SK-N-SH treated with all-trans-retinoic acid at 6 μM for 48 hours (cell line): ENCODE measurements at regions not wholly inside any gene's neighbourhood (a gene's known extent, or its start where the extent isn't known, plus 50 kb on each side); places are given as distances from the start of the nearest gene placed in this dataset.

Source experiments
- ATAC-seq: fragments of 200-7000 bp; cut with Tn5 transposase; 3 replicates; pipeline ENCODE4 v1.9.1; 2020; ENCODE audit warnings: mild to moderate bottlenecking, moderate library complexity
- ARNTL ChIP-seq: fragments of 450-650 bp; formaldehyde crosslinking; IDR thresholded peaks from 2 replicates; pipeline ENCODE4 v1.5.0; 2020; ENCODE audit warnings: low read depth, mild to moderate bottlenecking, moderate library complexity, borderline replicate concordance
- CSDC2 ChIP-seq: fragments of 250-450 bp; sonication (Bioruptor Pico); IDR thresholded peaks from 2 replicates; pipeline ENCODE4 v1.5.0; 2020; ENCODE audit warnings: mild to moderate bottlenecking, moderate library complexity
- ESRRG ChIP-seq: fragments of 250-450 bp; sonication (Bioruptor Pico); IDR thresholded peaks from 2 replicates; pipeline ENCODE4 v1.6.1; 2021; ENCODE audit warnings: mild to moderate bottlenecking
- GLIS3 ChIP-seq: fragments of 250-450 bp; sonication (Bioruptor Pico); IDR thresholded peaks from 2 replicates; pipeline ENCODE4 v1.5.0; 2020; ENCODE audit warnings: mild to moderate bottlenecking, moderate library complexity
- ISL1 ChIP-seq: fragments of 250-450 bp; sonication (Bioruptor Pico); IDR thresholded peaks from 2 replicates; pipeline ENCODE4 v2.1.2; 2022; ENCODE audit warnings: mild to moderate bottlenecking, moderate library complexity
- OSR1 ChIP-seq: fragments of 250-450 bp; sonication (Bioruptor Pico); IDR thresholded peaks from 2 replicates; pipeline ENCODE4 v1.8.0; 2022; ENCODE audit warnings: moderate library complexity, mild to moderate bottlenecking, inconsistent platforms
- PPARA ChIP-seq: fragments of 250-450 bp; sonication (Bioruptor Pico); IDR thresholded peaks from 2 replicates; pipeline ENCODE4 v1.5.0; 2020; ENCODE audit warnings: mild to moderate bottlenecking, borderline replicate concordance
- RARB ChIP-seq: fragments of 250-450 bp; sonication (Bioruptor Pico); IDR thresholded peaks from 2 replicates; pipeline ENCODE4 v1.8.0; 2021; ENCODE audit warnings: mild to moderate bottlenecking, moderate library complexity
- SNAI2 ChIP-seq: fragments of 250-450 bp; sonication (Bioruptor Pico); IDR thresholded peaks from 2 replicates; pipeline ENCODE4 v1.5.0; 2020; ENCODE audit warnings: mild to moderate bottlenecking, moderate library complexity
- TCF4 ChIP-seq: fragments of 250-450 bp; sonication (Bioruptor Pico); IDR thresholded peaks from 2 replicates; pipeline ENCODE4 v1.8.0; 2021; ENCODE audit warnings: mild to moderate bottlenecking, moderate library complexity, borderline replicate concordance
- TOX ChIP-seq: fragments of 250-450 bp; sonication (Bioruptor Pico); IDR thresholded peaks from 2 replicates; pipeline ENCODE4 v1.8.0; 2021; ENCODE audit warnings: mild to moderate bottlenecking, moderate library complexity, borderline replicate concordance
- ZC3H10 ChIP-seq: fragments of 250-450 bp; sonication (Bioruptor Pico); IDR thresholded peaks from 2 replicates; pipeline ENCODE4 v1.5.1; 2021; ENCODE audit warnings: mild to moderate bottlenecking, moderate library complexity
- ZFP3 ChIP-seq: fragments of 250-450 bp; sonication (Bioruptor Pico); IDR thresholded peaks from 2 replicates; pipeline ENCODE4 v1.5.0; 2020; ENCODE audit warnings: mild to moderate bottlenecking, moderate library complexity
- ZFP30 ChIP-seq: fragments of 450-650 bp; formaldehyde crosslinking; IDR thresholded peaks from 2 replicates; pipeline ENCODE4 v1.5.0; 2022; ENCODE audit warnings: mild to moderate bottlenecking, moderate library complexity
- ZNF565 ChIP-seq: fragments of 450-650 bp; formaldehyde crosslinking; conservative IDR thresholded peaks from 2 replicates; pipeline ENCODE4 v1.5.0; 2020; ENCODE audit warnings: low read depth, mild to moderate bottlenecking, moderate library complexity
- ZNF70 ChIP-seq: fragments of 450-650 bp; formaldehyde crosslinking; IDR thresholded peaks from 2 replicates; pipeline ENCODE4 v1.5.0; 2020; ENCODE audit warnings: mild to moderate bottlenecking, moderate library complexity
- ZNF8 ChIP-seq: fragments of 450-650 bp; formaldehyde crosslinking; IDR thresholded peaks from 2 replicates; pipeline ENCODE4 v1.5.0; 2020; ENCODE audit warnings: mild to moderate bottlenecking, moderate library complexity
- TF ChIP-seq, protein P1 (sequence below): fragments of 250-450 bp; sonication (Bioruptor Pico); IDR thresholded peaks from 2 replicates; pipeline ENCODE4 v1.5.1; 2020; ENCODE audit warnings: low read depth, mild to moderate bottlenecking, moderate library complexity
- TF ChIP-seq, protein P2 (sequence below): fragments of 250-450 bp; sonication (Bioruptor Pico); IDR thresholded peaks from 2 replicates; pipeline ENCODE4 v1.5.1; 2021; ENCODE audit warnings: mild to moderate bottlenecking, moderate library complexity
- TF ChIP-seq, protein P3 (sequence below): fragments of 250-450 bp; sonication (Bioruptor Pico); IDR thresholded peaks from 2 replicates; pipeline ENCODE4 v1.8.0; 2020; ENCODE audit warnings: mild to moderate bottlenecking, moderate library complexity, borderline replicate concordance
- TF ChIP-seq, protein P4 (sequence below): fragments of 250-450 bp; sonication (Bioruptor Pico); IDR thresholded peaks from 2 replicates; pipeline ENCODE4 v1.8.0; 2021; ENCODE audit warnings: low read depth, mild to moderate bottlenecking, moderate library complexity, borderline replicate concordance
- TF ChIP-seq, protein P5 (sequence below): fragments of 250-450 bp; sonication (Bioruptor Pico); IDR thresholded peaks from 2 replicates; pipeline ENCODE4 v1.5.0; 2020; ENCODE audit warnings: mild to moderate bottlenecking, moderate library complexity

DNA sequence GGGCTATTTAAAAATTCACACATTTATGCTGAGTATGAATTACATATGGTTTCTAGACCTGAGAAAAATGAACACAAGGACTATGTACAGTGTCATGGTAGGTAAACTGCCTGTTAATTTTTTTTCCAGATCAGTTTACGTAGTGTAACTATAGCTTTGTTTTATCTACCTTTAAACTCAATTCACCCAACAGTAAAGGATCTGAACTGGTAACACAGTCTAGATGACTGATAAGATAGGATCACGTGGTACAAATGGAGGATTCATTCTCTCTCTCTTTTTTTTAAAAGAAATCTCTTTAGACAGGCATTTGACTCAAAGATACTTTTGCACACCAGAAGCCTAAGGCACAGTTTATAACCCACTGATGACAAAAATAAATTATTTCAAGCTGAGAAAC is 130.8 kb upstream of the ATP2B1 start:
- no peak for ATAC-seq
- TF ChIP-seq ZFP3 (no peak), ZNF8 (CRISPR knock-in tag) (no peak), ARNTL (CRISPR knock-in tag) (no peak), GLIS3 (CRISPR knock-in tag) (no peak), ZFP30 (no peak), ZNF70 (no peak), PPARA (CRISPR knock-in tag) (no peak), ZC3H10 (CRISPR knock-in tag) (no peak), TOX (CRISPR knock-in tag) (no peak), ESRRG (CRISPR knock-in tag) (no peak), ISL1 (no peak), ZNF565 (CRISPR knock-in tag) (no peak)
- TF ChIP-seq, protein P1, sequence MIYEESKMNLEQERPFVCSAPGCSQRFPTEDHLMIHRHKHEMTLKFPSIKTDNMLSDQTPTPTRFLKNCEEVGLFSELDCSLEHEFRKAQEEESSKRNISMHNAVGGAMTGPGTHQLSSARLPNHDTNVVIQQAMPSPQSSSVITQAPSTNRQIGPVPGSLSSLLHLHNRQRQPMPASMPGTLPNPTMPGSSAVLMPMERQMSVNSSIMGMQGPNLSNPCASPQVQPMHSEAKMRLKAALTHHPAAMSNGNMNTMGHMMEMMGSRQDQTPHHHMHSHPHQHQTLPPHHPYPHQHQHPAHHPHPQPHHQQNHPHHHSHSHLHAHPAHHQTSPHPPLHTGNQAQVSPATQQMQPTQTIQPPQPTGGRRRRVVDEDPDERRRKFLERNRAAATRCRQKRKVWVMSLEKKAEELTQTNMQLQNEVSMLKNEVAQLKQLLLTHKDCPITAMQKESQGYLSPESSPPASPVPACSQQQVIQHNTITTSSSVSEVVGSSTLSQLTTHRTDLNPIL, result no peak
- TF ChIP-seq, protein P2, sequence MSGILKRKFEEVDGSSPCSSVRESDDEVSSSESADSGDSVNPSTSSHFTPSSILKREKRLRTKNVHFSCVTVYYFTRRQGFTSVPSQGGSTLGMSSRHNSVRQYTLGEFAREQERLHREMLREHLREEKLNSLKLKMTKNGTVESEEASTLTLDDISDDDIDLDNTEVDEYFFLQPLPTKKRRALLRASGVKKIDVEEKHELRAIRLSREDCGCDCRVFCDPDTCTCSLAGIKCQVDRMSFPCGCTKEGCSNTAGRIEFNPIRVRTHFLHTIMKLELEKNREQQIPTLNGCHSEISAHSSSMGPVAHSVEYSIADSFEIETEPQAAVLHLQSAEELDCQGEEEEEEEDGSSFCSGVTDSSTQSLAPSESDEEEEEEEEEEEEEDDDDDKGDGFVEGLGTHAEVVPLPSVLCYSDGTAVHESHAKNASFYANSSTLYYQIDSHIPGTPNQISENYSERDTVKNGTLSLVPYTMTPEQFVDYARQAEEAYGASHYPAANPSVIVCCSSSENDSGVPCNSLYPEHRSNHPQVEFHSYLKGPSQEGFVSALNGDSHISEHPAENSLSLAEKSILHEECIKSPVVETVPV (CRISPR knock-in tag), result no peak
- TF ChIP-seq, protein P3, sequence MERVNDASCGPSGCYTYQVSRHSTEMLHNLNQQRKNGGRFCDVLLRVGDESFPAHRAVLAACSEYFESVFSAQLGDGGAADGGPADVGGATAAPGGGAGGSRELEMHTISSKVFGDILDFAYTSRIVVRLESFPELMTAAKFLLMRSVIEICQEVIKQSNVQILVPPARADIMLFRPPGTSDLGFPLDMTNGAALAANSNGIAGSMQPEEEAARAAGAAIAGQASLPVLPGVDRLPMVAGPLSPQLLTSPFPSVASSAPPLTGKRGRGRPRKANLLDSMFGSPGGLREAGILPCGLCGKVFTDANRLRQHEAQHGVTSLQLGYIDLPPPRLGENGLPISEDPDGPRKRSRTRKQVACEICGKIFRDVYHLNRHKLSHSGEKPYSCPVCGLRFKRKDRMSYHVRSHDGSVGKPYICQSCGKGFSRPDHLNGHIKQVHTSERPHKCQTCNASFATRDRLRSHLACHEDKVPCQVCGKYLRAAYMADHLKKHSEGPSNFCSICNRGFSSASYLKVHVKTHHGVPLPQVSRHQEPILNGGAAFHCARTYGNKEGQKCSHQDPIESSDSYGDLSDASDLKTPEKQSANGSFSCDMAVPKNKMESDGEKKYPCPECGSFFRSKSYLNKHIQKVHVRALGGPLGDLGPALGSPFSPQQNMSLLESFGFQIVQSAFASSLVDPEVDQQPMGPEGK (CRISPR knock-in tag), result no peak
- TF ChIP-seq, all 23 proteins: peak for 0

DNA sequence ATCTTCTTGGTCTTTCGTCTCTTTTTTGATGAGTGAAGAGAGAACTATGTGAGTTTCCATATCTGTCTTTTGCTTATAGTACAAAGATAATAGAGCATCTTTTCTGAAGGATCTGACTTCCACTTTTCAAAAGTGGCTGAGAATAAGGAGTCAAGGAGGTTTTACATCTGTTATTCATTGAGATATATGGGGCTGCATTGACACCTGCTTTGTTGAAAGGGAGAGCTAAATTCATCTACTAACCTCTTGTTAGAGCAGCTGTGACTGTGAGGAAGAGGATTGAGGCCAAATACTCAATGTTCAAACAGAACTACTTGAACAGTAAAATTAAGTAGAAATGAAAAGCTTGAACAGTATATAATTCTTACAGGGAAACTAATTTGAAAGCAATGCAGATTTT is 130.2 kb upstream of the ATP2B1 start:
- no peak for TF ChIP-seq ESRRG (CRISPR knock-in tag)
- TF ChIP-seq, protein P4, sequence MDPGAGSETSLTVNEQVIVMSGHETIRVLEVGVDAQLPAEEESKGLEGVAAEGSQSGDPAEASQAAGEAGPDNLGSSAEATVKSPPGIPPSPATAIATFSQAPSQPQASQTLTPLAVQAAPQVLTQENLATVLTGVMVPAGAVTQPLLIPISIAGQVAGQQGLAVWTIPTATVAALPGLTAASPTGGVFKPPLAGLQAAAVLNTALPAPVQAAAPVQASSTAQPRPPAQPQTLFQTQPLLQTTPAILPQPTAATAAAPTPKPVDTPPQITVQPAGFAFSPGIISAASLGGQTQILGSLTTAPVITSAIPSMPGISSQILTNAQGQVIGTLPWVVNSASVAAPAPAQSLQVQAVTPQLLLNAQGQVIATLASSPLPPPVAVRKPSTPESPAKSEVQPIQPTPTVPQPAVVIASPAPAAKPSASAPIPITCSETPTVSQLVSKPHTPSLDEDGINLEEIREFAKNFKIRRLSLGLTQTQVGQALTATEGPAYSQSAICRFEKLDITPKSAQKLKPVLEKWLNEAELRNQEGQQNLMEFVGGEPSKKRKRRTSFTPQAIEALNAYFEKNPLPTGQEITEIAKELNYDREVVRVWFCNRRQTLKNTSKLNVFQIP (CRISPR knock-in tag), result no peak
- no peak for TF ChIP-seq OSR1 (CRISPR knock-in tag)
- no peak for TF ChIP-seq ZFP30
- TF ChIP-seq ZC3H10 (CRISPR knock-in tag), result no peak
- TF ChIP-seq, protein P3 (CRISPR knock-in tag), result no peak
- TF ChIP-seq PPARA (CRISPR knock-in tag), result no peak
- TF ChIP-seq GLIS3 (CRISPR knock-in tag), result no peak
- TF ChIP-seq RARB, result no peak
- TF ChIP-seq, protein P5, sequence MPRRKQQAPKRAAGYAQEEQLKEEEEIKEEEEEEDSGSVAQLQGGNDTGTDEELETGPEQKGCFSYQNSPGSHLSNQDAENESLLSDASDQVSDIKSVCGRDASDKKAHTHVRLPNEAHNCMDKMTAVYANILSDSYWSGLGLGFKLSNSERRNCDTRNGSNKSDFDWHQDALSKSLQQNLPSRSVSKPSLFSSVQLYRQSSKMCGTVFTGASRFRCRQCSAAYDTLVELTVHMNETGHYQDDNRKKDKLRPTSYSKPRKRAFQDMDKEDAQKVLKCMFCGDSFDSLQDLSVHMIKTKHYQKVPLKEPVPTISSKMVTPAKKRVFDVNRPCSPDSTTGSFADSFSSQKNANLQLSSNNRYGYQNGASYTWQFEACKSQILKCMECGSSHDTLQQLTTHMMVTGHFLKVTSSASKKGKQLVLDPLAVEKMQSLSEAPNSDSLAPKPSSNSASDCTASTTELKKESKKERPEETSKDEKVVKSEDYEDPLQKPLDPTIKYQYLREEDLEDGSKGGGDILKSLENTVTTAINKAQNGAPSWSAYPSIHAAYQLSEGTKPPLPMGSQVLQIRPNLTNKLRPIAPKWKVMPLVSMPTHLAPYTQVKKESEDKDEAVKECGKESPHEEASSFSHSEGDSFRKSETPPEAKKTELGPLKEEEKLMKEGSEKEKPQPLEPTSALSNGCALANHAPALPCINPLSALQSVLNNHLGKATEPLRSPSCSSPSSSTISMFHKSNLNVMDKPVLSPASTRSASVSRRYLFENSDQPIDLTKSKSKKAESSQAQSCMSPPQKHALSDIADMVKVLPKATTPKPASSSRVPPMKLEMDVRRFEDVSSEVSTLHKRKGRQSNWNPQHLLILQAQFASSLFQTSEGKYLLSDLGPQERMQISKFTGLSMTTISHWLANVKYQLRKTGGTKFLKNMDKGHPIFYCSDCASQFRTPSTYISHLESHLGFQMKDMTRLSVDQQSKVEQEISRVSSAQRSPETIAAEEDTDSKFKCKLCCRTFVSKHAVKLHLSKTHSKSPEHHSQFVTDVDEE (CRISPR knock-in tag), result no peak
- TF ChIP-seq, protein P2 (CRISPR knock-in tag), result no peak
- TF ChIP-seq ZNF565 (CRISPR knock-in tag), result no peak
- TF ChIP-seq CSDC2 (CRISPR knock-in tag), result no peak
- no peak for TF ChIP-seq TOX (CRISPR knock-in tag)
- TF ChIP-seq TCF4, result no peak
- TF ChIP-seq ISL1, result no peak
- no peak for TF ChIP-seq SNAI2 (CRISPR knock-in tag)
- TF ChIP-seq, all 23 proteins: peak for 0
- no peak for ATAC-seq
